ENCODE measurements at regions not wholly inside any gene's neighbourhood (a gene's known extent, or its start where the extent isn't known, plus 50 kb on each side); places are given as distances from the start of the nearest gene placed in this dataset.

- no peak for DNase-seq
Observed at GRCh38 chr1:98374098-98374497, 287.4 kb upstream of the SNX7 start.

GRCh38 chr1:98373056-98373455 lies 288.5 kb upstream of the SNX7 start:
- no peak for DNase-seq

- DNase-seq, result no peak
Observed at GRCh38 chr1:98371764-98372163, 289.8 kb upstream of the SNX7 start.

GRCh38 chr1:98369463-98369862 lies 292.1 kb upstream of the SNX7 start:
- no peak for DNase-seq

- no peak for DNase-seq
Observed at GRCh38 chr1:98368995-98369394, 292.5 kb upstream of the SNX7 start.

GRCh38 chr1:98367426-98367825 lies 294.1 kb upstream of the SNX7 start:
- DNase-seq, result no peak

- DNase-seq, result no peak
Observed at GRCh38 chr1:98366343-98366742, 295.2 kb upstream of the SNX7 start.

GRCh38 chr1:98364544-98364943 lies 297.0 kb upstream of the SNX7 start:
- no peak for DNase-seq

GRCh38 chr1:98360864-98361263 lies 300.7 kb upstream of the SNX7 start:
- no peak for DNase-seq

GRCh38 chr1:98355656-98356383 lies 305.7 kb upstream of the SNX7 start:
- DNase-seq, result no peak

GRCh38 chr1:98352378-98352777 lies 309.1 kb upstream of the SNX7 start:
- no peak for DNase-seq

GRCh38 chr1:98351561-98351960 lies 310.0 kb upstream of the SNX7 start:
- no peak for DNase-seq

- no peak for DNase-seq
Observed at GRCh38 chr1:98345417-98345816, 316.1 kb upstream of the SNX7 start.

GRCh38 chr1:98344731-98345130 lies 316.8 kb upstream of the SNX7 start:
- DNase-seq, result no peak

- no peak for DNase-seq
Observed at GRCh38 chr1:98342566-98342965, 319.0 kb upstream of the SNX7 start.

- DNase-seq, result no peak
Observed at GRCh38 chr1:98340511-98340910, 321.0 kb upstream of the SNX7 start.

- no peak for DNase-seq
Observed at GRCh38 chr1:98336472-98337083, 324.9 kb upstream of the SNX7 start.

GRCh38 chr1:98333936-98334335 lies 327.6 kb upstream of the SNX7 start:
- DNase-seq, result no peak

GRCh38 chr1:98333406-98333805 lies 328.1 kb upstream of the SNX7 start:
- no peak for DNase-seq

GRCh38 chr1:98331718-98332311 lies 329.7 kb upstream of the SNX7 start:
- no peak for DNase-seq

GRCh38 chr1:98331243-98331642 lies 330.3 kb upstream of the SNX7 start:
- no peak for DNase-seq

GRCh38 chr1:98330224-98330623 lies 331.3 kb upstream of the SNX7 start:
- DNase-seq, result no peak

- DNase-seq, result no peak
Observed at GRCh38 chr1:98328855-98329254, 332.7 kb upstream of the SNX7 start.

- DNase-seq, result no peak
Observed at GRCh38 chr1:98327220-98327861, 334.2 kb upstream of the SNX7 start.
